ENCODE measurements at regions not wholly inside any gene's neighbourhood (a gene's known extent, or its start where the extent isn't known, plus 50 kb on each side); places are given as distances from the start of the nearest gene placed in this dataset.

- intact Hi-C loops (cut with DNase I), result no loop called here
- no peaks in the 10 kb centered on the region for H3K36me3 ChIP-seq
- ATAC-seq, result peak in 1 of 8 donors; percentile 48
- no peak for DNase-seq
- no peak overlapping the region for H3K4me3 ChIP-seq
- peaks cover 0 to 27% (median 7%) of the 10 kb centered on the region in 9 donors for H3K4me1 ChIP-seq
- no peaks in the 10 kb centered on the region for H3K27me3 ChIP-seq
- H3K9me3 ChIP-seq, result no peaks in the 10 kb centered on the region
- TF ChIP-seq, protein P1, sequence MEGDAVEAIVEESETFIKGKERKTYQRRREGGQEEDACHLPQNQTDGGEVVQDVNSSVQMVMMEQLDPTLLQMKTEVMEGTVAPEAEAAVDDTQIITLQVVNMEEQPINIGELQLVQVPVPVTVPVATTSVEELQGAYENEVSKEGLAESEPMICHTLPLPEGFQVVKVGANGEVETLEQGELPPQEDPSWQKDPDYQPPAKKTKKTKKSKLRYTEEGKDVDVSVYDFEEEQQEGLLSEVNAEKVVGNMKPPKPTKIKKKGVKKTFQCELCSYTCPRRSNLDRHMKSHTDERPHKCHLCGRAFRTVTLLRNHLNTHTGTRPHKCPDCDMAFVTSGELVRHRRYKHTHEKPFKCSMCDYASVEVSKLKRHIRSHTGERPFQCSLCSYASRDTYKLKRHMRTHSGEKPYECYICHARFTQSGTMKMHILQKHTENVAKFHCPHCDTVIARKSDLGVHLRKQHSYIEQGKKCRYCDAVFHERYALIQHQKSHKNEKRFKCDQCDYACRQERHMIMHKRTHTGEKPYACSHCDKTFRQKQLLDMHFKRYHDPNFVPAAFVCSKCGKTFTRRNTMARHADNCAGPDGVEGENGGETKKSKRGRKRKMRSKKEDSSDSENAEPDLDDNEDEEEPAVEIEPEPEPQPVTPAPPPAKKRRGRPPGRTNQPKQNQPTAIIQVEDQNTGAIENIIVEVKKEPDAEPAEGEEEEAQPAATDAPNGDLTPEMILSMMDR (IDR thresholded peaks at IDR 0.05), result no peak
- no peak overlapping the region for H3K27ac ChIP-seq
- 48 to 67% methylated on average over 1 of the region's 1 CpG for WGBS, 2 donors
Measured at GRCh38 chr2:53252115-53252514, 515.5 kb upstream of the CHAC2 start.

- peak in 1 of 2 donors; percentile 7 for DNase-seq
Measured at GRCh38 chr2:53247956-53248735, 519.5 kb upstream of the CHAC2 start.

DNA sequence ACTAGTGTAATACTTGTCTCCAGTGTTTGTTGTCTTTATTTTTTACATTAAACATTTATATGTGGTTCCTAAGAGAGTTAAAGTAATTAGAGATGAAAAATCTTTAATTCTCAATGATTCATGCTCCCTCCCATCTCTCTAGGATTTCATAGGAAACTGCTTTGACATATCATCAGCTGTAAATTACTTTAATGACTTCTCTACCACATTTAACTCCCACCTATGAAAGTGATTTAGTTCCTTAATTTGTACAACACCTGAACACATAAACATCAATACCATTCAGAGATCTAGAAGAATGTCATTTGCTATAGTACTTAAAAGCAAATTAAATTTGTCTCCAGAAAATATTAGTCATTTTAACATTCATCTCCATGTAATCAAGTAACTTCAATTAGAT lies 524.2 kb upstream of the CHAC2 start:
- ATAC-seq (no peak), DNase-seq (no peak)
- intact Hi-C loops (cut with DNase I), result no loop called here
- TF ChIP-seq, protein P1 (IDR thresholded peaks at IDR 0.05), result no peak
- no peaks in the 10 kb centered on the region for H3K27me3 ChIP-seq
- H3K4me3 ChIP-seq, result no peak overlapping the region
- H3K4me1 ChIP-seq, result peaks cover 0 to 12% (median 0%) of the 10 kb centered on the region in 9 donors
- H3K9me3 ChIP-seq, result peaks cover 0 to 3% (median 0%) of the 10 kb centered on the region in 11 donors
- H3K27ac ChIP-seq, result no peak overlapping the region
- H3K36me3 ChIP-seq, result no peaks in the 10 kb centered on the region

More at GRCh38 chr2:53247956-53248735, 519.5 kb upstream of the CHAC2 start:
- peak; percentile 64 to 86 (median 81) for ATAC-seq
- no peaks in the 10 kb centered on the region for H3K36me3 ChIP-seq
- H3K4me1 ChIP-seq, result peaks cover 0 to 27% (median 7%) of the 10 kb centered on the region in 9 donors
- H3K4me3 ChIP-seq, result peak overlapping the region in 1 of 10 donors; percentile 8
- peak overlapping the region in 6 of 10 donors; percentile 48 to 71 (median 59) for H3K27ac ChIP-seq
- intact Hi-C loops (cut with DNase I), result no loop called here
- H3K27me3 ChIP-seq, result no peaks in the 10 kb centered on the region
- 75 to 84% methylated on average over 6 of the region's 6 CpGs for WGBS, 2 donors
- no peaks in the 10 kb centered on the region for H3K9me3 ChIP-seq
- TF ChIP-seq, protein P1 (IDR thresholded peaks at IDR 0.05), result no peak

DNA sequence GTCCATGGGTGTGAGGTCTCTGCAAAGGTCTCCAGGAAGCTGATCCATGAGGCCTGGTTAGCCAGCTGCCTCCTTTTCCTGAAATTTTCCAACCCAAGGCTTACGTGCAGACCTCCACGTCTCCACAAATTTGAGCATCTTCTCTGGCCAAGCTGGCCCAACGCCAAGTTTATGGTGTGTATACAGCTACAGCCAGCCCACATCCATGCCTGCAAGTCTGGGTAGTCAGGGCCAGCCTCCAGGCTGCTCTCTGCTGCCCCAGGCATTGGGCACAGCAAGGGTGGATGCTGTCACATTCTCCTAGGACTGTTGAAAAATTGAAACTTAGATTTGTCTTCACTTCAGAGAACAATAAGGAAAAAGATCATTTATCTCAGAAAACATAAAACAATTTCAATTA lies 525.5 kb upstream of the CHAC2 start:
- WGBS, 2 donors, result 70 to 73% methylated on average over 3 of the region's 3 CpGs
- H3K36me3 ChIP-seq, result no peaks in the 10 kb centered on the region
- ATAC-seq, result no peak
- no peak overlapping the region for H3K27ac ChIP-seq
- no peak for DNase-seq
- intact Hi-C loops (cut with DNase I), result no loop called here
- TF ChIP-seq, protein P1 (IDR thresholded peaks at IDR 0.05), result no peak
- no peaks in the 10 kb centered on the region for H3K27me3 ChIP-seq
- H3K4me3 ChIP-seq, result no peak overlapping the region
- peaks cover 0 to 3% (median 0%) of the 10 kb centered on the region in 11 donors for H3K9me3 ChIP-seq
- peaks cover 0 to 2% (median 0%) of the 10 kb centered on the region in 9 donors for H3K4me1 ChIP-seq
